Activated T-cell treated with anti-CD3 and anti-CD28 coated beads, Interleukin-2, amount 50 U/mL, for 48 hours (primary cell): ENCODE measurements at regions not wholly inside any gene's neighbourhood (a gene's known extent, or its start where the extent isn't known, plus 50 kb on each side); places are given as distances from the start of the nearest gene placed in this dataset.

ENCODE experiments used
- DNase-seq, 2 experiments: peaks; one replicate each; pipeline ENCODE4 v3.0.0-alpha.2; 2020

GRCh38 chr5:125348936-125349831, 602.7 kb upstream of the ZNF608 start:
- no peak for DNase-seq

- no peak for DNase-seq
These were observed 611.2 kb upstream of the ZNF608 start for GRCh38 chr5:125357660-125358059.

GRCh38 chr5:125365747-125366146, 619.3 kb upstream of the ZNF608 start:
- no peak for DNase-seq

- DNase-seq, result no peak
These were observed 621.3 kb upstream of the ZNF608 start for GRCh38 chr5:125367702-125368101.

- no peak for DNase-seq
These were observed 624.2 kb upstream of the ZNF608 start for GRCh38 chr5:125370461-125371205.

- DNase-seq, result no peak
These were observed 626.5 kb upstream of the ZNF608 start for GRCh38 chr5:125372694-125373631.

- no peak for DNase-seq
These were observed 628.7 kb upstream of the ZNF608 start for GRCh38 chr5:125375143-125375542.

GRCh38 chr5:125376059-125376641, 629.7 kb upstream of the ZNF608 start:
- DNase-seq, result no peak

GRCh38 chr5:125377141-125377540, 630.7 kb upstream of the ZNF608 start:
- DNase-seq, result no peak

GRCh38 chr5:125381290-125381689, 634.9 kb upstream of the ZNF608 start:
- DNase-seq, result no peak

- DNase-seq, result no peak
These were observed 637.6 kb upstream of the ZNF608 start for GRCh38 chr5:125384071-125384470.

- no peak for DNase-seq
These were observed 643.9 kb upstream of the ZNF608 start for GRCh38 chr5:125390326-125390725.

GRCh38 chr5:125393221-125393815, 646.9 kb upstream of the ZNF608 start:
- no peak for DNase-seq

GRCh38 chr5:125394661-125395280, 648.3 kb upstream of the ZNF608 start:
- DNase-seq, result no peak

GRCh38 chr5:125396462-125396861, 650.0 kb upstream of the ZNF608 start:
- no peak for DNase-seq

- DNase-seq, result no peak
These were observed 652.0 kb upstream of the ZNF608 start for GRCh38 chr5:125398466-125398865.

GRCh38 chr5:125399885-125400284, 653.4 kb upstream of the ZNF608 start:
- no peak for DNase-seq

- DNase-seq, result no peak
These were observed 655.5 kb upstream of the ZNF608 start for GRCh38 chr5:125401724-125402622.

GRCh38 chr5:125402787-125403186, 656.3 kb upstream of the ZNF608 start:
- DNase-seq, result no peak

GRCh38 chr5:125404056-125404455, 657.6 kb upstream of the ZNF608 start:
- DNase-seq, result no peak
